ENCODE measurements at regions not wholly inside any gene's neighbourhood (a gene's known extent, or its start where the extent isn't known, plus 50 kb on each side); places are given as distances from the start of the nearest gene placed in this dataset.
A peak's percentile ranks its signal among the peaks of the same experiment; 100 is the strongest.

- DNase-seq (ENCODE audit: insufficient read length, low spot score) (no peak), FAIRE-seq (no peak)
- TF ChIP-seq PAX5 (IDR thresholded peaks at IDR 0.05; ENCODE audit: insufficient read depth, low read length, severe bottlenecking), result no peak
- no peak for TF ChIP-seq POLR2A (IDR thresholded peaks at IDR 0.05; ENCODE audit: low read depth, low read length)
- TF ChIP-seq POLR2AphosphoS5 (IDR thresholded peaks at IDR 0.05; ENCODE audit: low read depth, low read length), result no peak
- no peak for TF ChIP-seq TAF1 (IDR thresholded peaks at IDR 0.05; ENCODE audit: low read depth, low read length)
- TF ChIP-seq POU2F2 (IDR thresholded peaks at IDR 0.05; ENCODE audit: low read depth, low read length), result no peak
- no peak for TF ChIP-seq SPI1 (IDR thresholded peaks at IDR 0.05; ENCODE audit: low read depth, low read length)
Measured at GRCh38 chr2:15705839-15706386, 114.2 kb downstream of the DDX1 start.

GRCh38 chr2:15706424-15706823 is 114.8 kb downstream of the DDX1 start:
- TF ChIP-seq POLR2AphosphoS5 (IDR thresholded peaks at IDR 0.05; ENCODE audit: low read depth, low read length) (no peak), POLR2A (IDR thresholded peaks at IDR 0.05; ENCODE audit: low read depth, low read length) (no peak), PAX5 (IDR thresholded peaks at IDR 0.05; ENCODE audit: insufficient read depth, low read length, severe bottlenecking) (no peak), POU2F2 (IDR thresholded peaks at IDR 0.05; ENCODE audit: low read depth, low read length) (no peak), SPI1 (IDR thresholded peaks at IDR 0.05; ENCODE audit: low read depth, low read length) (no peak), TAF1 (IDR thresholded peaks at IDR 0.05; ENCODE audit: low read depth, low read length) (no peak)
- DNase-seq (ENCODE audit: insufficient read length, low spot score) (no peak), FAIRE-seq (no peak)

- TF ChIP-seq SPI1 (IDR thresholded peaks at IDR 0.05; ENCODE audit: low read depth, low read length) (no peak), POU2F2 (IDR thresholded peaks at IDR 0.05; ENCODE audit: low read depth, low read length) (no peak), POLR2A (IDR thresholded peaks at IDR 0.05; ENCODE audit: low read depth, low read length) (no peak), POLR2AphosphoS5 (IDR thresholded peaks at IDR 0.05; ENCODE audit: low read depth, low read length) (no peak), PAX5 (IDR thresholded peaks at IDR 0.05; ENCODE audit: insufficient read depth, low read length, severe bottlenecking) (no peak), TAF1 (IDR thresholded peaks at IDR 0.05; ENCODE audit: low read depth, low read length) (no peak)
- DNase-seq (ENCODE audit: insufficient read length, low spot score) (no peak), FAIRE-seq (no peak)
Measured at GRCh38 chr2:15706986-15707632, 115.4 kb downstream of the DDX1 start.

DNA sequence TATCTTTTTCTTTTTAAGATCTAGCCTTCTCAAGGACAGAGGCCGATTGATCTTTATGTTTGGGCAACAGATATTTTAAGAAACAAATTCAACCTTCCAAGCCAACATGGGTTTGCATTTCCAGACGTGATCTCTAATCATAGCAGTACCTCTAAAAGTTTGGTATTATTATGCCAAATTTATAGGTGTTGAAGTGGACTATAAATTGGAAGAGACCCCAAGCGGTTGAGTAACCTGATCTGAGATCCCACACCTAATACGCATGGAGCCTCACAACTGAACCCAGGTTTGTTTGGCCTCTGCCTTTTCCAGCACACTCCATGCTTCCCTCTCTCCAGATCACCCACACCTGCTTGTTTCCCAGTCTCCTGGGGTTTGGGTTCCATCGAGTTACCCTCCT is 116.5 kb downstream of the DDX1 start:
- DNase-seq (ENCODE audit: insufficient read length, low spot score) (no peak), FAIRE-seq (no peak)
- TF ChIP-seq TAF1 (IDR thresholded peaks at IDR 0.05; ENCODE audit: low read depth, low read length) (no peak), SPI1 (IDR thresholded peaks at IDR 0.05; ENCODE audit: low read depth, low read length) (no peak), POU2F2 (IDR thresholded peaks at IDR 0.05; ENCODE audit: low read depth, low read length) (no peak), POLR2AphosphoS5 (IDR thresholded peaks at IDR 0.05; ENCODE audit: low read depth, low read length) (no peak), PAX5 (IDR thresholded peaks at IDR 0.05; ENCODE audit: insufficient read depth, low read length, severe bottlenecking) (no peak), POLR2A (IDR thresholded peaks at IDR 0.05; ENCODE audit: low read depth, low read length) (no peak)

- no peak for TF ChIP-seq SPI1 (IDR thresholded peaks at IDR 0.05; ENCODE audit: low read depth, low read length)
- DNase-seq (ENCODE audit: insufficient read length, low spot score) (no peak), FAIRE-seq (no peak)
Measured at GRCh38 chr2:15708865-15709820, 117.5 kb downstream of the DDX1 start.

- FAIRE-seq (no peak), DNase-seq (ENCODE audit: insufficient read length, low spot score) (no peak)
- TF ChIP-seq TAF1 (IDR thresholded peaks at IDR 0.05; ENCODE audit: low read depth, low read length) (no peak), PAX5 (IDR thresholded peaks at IDR 0.05; ENCODE audit: insufficient read depth, low read length, severe bottlenecking) (no peak), SPI1 (IDR thresholded peaks at IDR 0.05; ENCODE audit: low read depth, low read length) (no peak), POLR2AphosphoS5 (IDR thresholded peaks at IDR 0.05; ENCODE audit: low read depth, low read length) (no peak), POU2F2 (IDR thresholded peaks at IDR 0.05; ENCODE audit: low read depth, low read length) (no peak), POLR2A (IDR thresholded peaks at IDR 0.05; ENCODE audit: low read depth, low read length) (no peak)
Measured at GRCh38 chr2:15711126-15711860, 119.6 kb downstream of the DDX1 start.

DNA sequence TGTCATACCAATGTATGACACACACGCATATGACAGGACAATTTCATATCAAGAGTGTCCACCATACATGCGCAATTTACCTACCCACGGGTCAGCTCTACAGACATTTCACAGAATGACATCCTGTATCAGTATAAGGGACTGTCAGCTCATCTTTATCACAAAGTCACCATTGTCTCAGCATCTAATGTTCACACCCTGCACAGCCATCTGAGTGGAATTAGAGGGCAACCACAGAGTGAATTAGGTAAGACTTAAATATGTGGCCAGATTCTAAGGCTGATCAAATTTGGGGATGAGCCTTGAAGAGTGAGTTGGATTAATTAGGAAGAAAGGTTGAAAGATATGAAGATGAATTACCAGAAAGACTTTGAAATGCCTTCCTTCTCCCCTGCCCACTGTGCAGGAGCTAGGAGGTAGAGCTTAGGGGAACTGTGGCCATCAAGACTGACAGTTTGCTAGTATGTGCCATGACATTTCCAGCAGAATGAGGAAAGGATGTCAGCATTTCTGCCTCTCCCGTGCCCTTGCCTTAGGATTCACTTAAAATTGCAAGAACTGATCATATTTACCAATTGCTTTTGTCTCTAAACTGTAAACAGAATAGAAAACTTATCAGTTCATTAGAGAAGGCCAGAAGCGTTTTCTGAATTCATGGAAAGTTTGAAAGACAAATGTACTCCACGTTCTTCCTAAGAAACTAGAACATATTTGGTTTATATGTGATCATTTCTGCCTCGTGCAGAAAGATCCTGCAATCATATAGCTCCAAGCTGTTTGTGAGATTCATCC is 121.1 kb downstream of the DDX1 start:
- FAIRE-seq (peak; percentile 41), DNase-seq (ENCODE audit: insufficient read length, low spot score) (no peak)
- no peak for TF ChIP-seq POLR2AphosphoS5 (IDR thresholded peaks at IDR 0.05; ENCODE audit: low read depth, low read length)
- no peak for TF ChIP-seq POU2F2 (IDR thresholded peaks at IDR 0.05; ENCODE audit: low read depth, low read length)
- no peak for TF ChIP-seq POLR2A (IDR thresholded peaks at IDR 0.05; ENCODE audit: low read depth, low read length)
- no peak for TF ChIP-seq TAF1 (IDR thresholded peaks at IDR 0.05; ENCODE audit: low read depth, low read length)
- no peak for TF ChIP-seq SPI1 (IDR thresholded peaks at IDR 0.05; ENCODE audit: low read depth, low read length)
- no peak for TF ChIP-seq PAX5 (IDR thresholded peaks at IDR 0.05; ENCODE audit: insufficient read depth, low read length, severe bottlenecking)

GRCh38 chr2:15713475-15713874 is 121.8 kb downstream of the DDX1 start:
- FAIRE-seq, result no peak
- no peak for DNase-seq (ENCODE audit: insufficient read length, low spot score)
- TF ChIP-seq SPI1 (IDR thresholded peaks at IDR 0.05; ENCODE audit: low read depth, low read length) (no peak), POU2F2 (IDR thresholded peaks at IDR 0.05; ENCODE audit: low read depth, low read length) (no peak), POLR2A (IDR thresholded peaks at IDR 0.05; ENCODE audit: low read depth, low read length) (no peak), POLR2AphosphoS5 (IDR thresholded peaks at IDR 0.05; ENCODE audit: low read depth, low read length) (no peak), PAX5 (IDR thresholded peaks at IDR 0.05; ENCODE audit: insufficient read depth, low read length, severe bottlenecking) (no peak), TAF1 (IDR thresholded peaks at IDR 0.05; ENCODE audit: low read depth, low read length) (no peak)
